ENCODE measurements at regions not wholly inside any gene's neighbourhood (a gene's known extent, or its start where the extent isn't known, plus 50 kb on each side); places are given as distances from the start of the nearest gene placed in this dataset.

- no peaks in the 10 kb centered on the region for H3K27me3 Mint-ChIP-seq (ENCODE audit: low read depth)
- no peak for TF ChIP-seq CTCF (IDR thresholded peaks at IDR 0.05)
- H3K4me1 Mint-ChIP-seq (ENCODE audit: low read depth): peaks cover 3% of the 10 kb centered on the region
- no peak overlapping the region for H3K27ac Mint-ChIP-seq (ENCODE audit: unreplicated experiment)
- DNase-seq (ENCODE audit: low spot score): no peak
- no peaks in the 10 kb centered on the region for H3K9me3 Mint-ChIP-seq (ENCODE audit: low read depth)
- no peaks in the 10 kb centered on the region for H3K36me3 Mint-ChIP-seq (ENCODE audit: low read depth)
- no peak overlapping the region for H3K4me3 Mint-ChIP-seq (ENCODE audit: unreplicated experiment)
Measured at GRCh38 chr9:99451112-99451606, 229.1 kb downstream of the SEC61B start.

- H3K27me3 Mint-ChIP-seq (ENCODE audit: low read depth): no peaks in the 10 kb centered on the region
- no peak overlapping the region for H3K27ac Mint-ChIP-seq (ENCODE audit: unreplicated experiment)
- DNase-seq (ENCODE audit: low spot score): no peak
- no peaks in the 10 kb centered on the region for H3K36me3 Mint-ChIP-seq (ENCODE audit: low read depth)
- H3K9me3 Mint-ChIP-seq (ENCODE audit: low read depth): no peaks in the 10 kb centered on the region
- H3K4me3 Mint-ChIP-seq (ENCODE audit: unreplicated experiment): no peak overlapping the region
- no peaks in the 10 kb centered on the region for H3K4me1 Mint-ChIP-seq (ENCODE audit: low read depth)
- no peak for TF ChIP-seq CTCF (IDR thresholded peaks at IDR 0.05)
Measured at GRCh38 chr9:99457406-99457805, 235.3 kb downstream of the SEC61B start.

- no peaks in the 10 kb centered on the region for H3K27me3 Mint-ChIP-seq (ENCODE audit: low read depth)
- no peak overlapping the region for H3K4me3 Mint-ChIP-seq (ENCODE audit: unreplicated experiment)
- DNase-seq (ENCODE audit: low spot score): no peak
- H3K4me1 Mint-ChIP-seq (ENCODE audit: low read depth): no peaks in the 10 kb centered on the region
- no peaks in the 10 kb centered on the region for H3K36me3 Mint-ChIP-seq (ENCODE audit: low read depth)
- TF ChIP-seq CTCF (IDR thresholded peaks at IDR 0.05): no peak
- H3K9me3 Mint-ChIP-seq (ENCODE audit: low read depth): no peaks in the 10 kb centered on the region
- H3K27ac Mint-ChIP-seq (ENCODE audit: unreplicated experiment): no peak overlapping the region
Measured at GRCh38 chr9:99457981-99458380, 235.9 kb downstream of the SEC61B start.

GRCh38 chr9:99459919-99460318 is 237.8 kb downstream of the SEC61B start:
- DNase-seq (ENCODE audit: low spot score): no peak
- Mint-ChIP-seq H3K27me3 (ENCODE audit: low read depth) (no peaks in the 10 kb centered on the region), H3K9me3 (ENCODE audit: low read depth) (no peaks in the 10 kb centered on the region), H3K36me3 (ENCODE audit: low read depth) (no peaks in the 10 kb centered on the region), H3K4me3 (ENCODE audit: unreplicated experiment) (no peak overlapping the region), H3K27ac (ENCODE audit: unreplicated experiment) (no peak overlapping the region), H3K4me1 (ENCODE audit: low read depth) (no peaks in the 10 kb centered on the region)
- TF ChIP-seq CTCF (IDR thresholded peaks at IDR 0.05): no peak

GRCh38 chr9:99463131-99463530 is 241.0 kb downstream of the SEC61B start:
- H3K27me3 Mint-ChIP-seq (ENCODE audit: low read depth): no peaks in the 10 kb centered on the region
- no peaks in the 10 kb centered on the region for H3K9me3 Mint-ChIP-seq (ENCODE audit: low read depth)
- TF ChIP-seq CTCF (IDR thresholded peaks at IDR 0.05): no peak
- H3K4me3 Mint-ChIP-seq (ENCODE audit: unreplicated experiment): no peak overlapping the region
- no peaks in the 10 kb centered on the region for H3K4me1 Mint-ChIP-seq (ENCODE audit: low read depth)
- no peak overlapping the region for H3K27ac Mint-ChIP-seq (ENCODE audit: unreplicated experiment)
- DNase-seq (ENCODE audit: low spot score): no peak
- H3K36me3 Mint-ChIP-seq (ENCODE audit: low read depth): peaks cover 2% of the 10 kb centered on the region

Data from chondrocyte (in vitro differentiated cells).